Left cardiac atrium (tissue), 4 donors: ENCODE measurements at regions not wholly inside any gene's neighbourhood (a gene's known extent, or its start where the extent isn't known, plus 50 kb on each side); places are given as distances from the start of the nearest gene placed in this dataset.
A peak's percentile ranks its signal among the peaks of the same experiment; 100 is the strongest.
"Not testable (repeated sequence)": the region's sequence is repeated elsewhere in the genome, so short reads cannot be mapped to it uniquely, and the experiment has no call there.

ENCODE experiments used
- ATAC-seq, 2 donors: fragments of 200-7000 bp; cut with Tn5 transposase; one replicate each; pipeline ENCODE4 v1.9.1; 2020; ENCODE audit warnings: mild to moderate bottlenecking in 2 of 2, moderate library complexity in 2 of 2
- DNase-seq: peaks from one replicate; pipeline ENCODE4 v3.0.0-alpha.2; 2020
- intact Hi-C, 2 donors: fragments of 100-400 bp; cut with DNase I; formaldehyde crosslinking; loops; one replicate each; pipeline versions ENCODE4 v1.14.1 to v1.15.1; 2022 to 2023
- donor health status: DM: no; HTN: yes; CAD: no.
- donor health status: DM: no; HTN: yes; CAD: no; lungs with severe emphysema.
- donor health status: DM: yes; HTN: yes; CAD: no.
- donor health status: Dilated cardiomyopathy.

GRCh38 chr6:140561701-140562100 is 1187.3 kb upstream of the CITED2 start:
- intact Hi-C loops, result no loop called here
- no peak for ATAC-seq

GRCh38 chr6:140560671-140561070 is 1186.2 kb upstream of the CITED2 start:
- DNase-seq (no peak), ATAC-seq (no peak)
- intact Hi-C loops, result no loop called here

More at GRCh38 chr6:140561701-140562100, 1187.3 kb upstream of the CITED2 start:
- DNase-seq, result no peak

- intact Hi-C loops, result no loop called here
- DNase-seq (no peak), ATAC-seq (no peak)
Measured at GRCh38 chr6:140559458-140559857, 1185.0 kb upstream of the CITED2 start.

GRCh38 chr6:140554421-140554820 is 1180.0 kb upstream of the CITED2 start:
- no peak for DNase-seq
- intact Hi-C loops, result no loop called here
- no peak for ATAC-seq

GRCh38 chr6:140548366-140548765 is 1173.9 kb upstream of the CITED2 start:
- intact Hi-C loops, result no loop called here
- peak in 1 of 2 donors; percentile 37 for ATAC-seq
- no peak for DNase-seq

- ATAC-seq (no peak), DNase-seq (no peak)
- intact Hi-C loops, result no loop called here
Measured at GRCh38 chr6:140546640-140547039, 1172.2 kb upstream of the CITED2 start.

GRCh38 chr6:140544431-140544830 is 1170.0 kb upstream of the CITED2 start:
- ATAC-seq, result no peak
- intact Hi-C loops, result no loop called here

GRCh38 chr6:140542863-140543262 is 1168.4 kb upstream of the CITED2 start:
- DNase-seq (no peak), ATAC-seq (no peak)
- intact Hi-C loops, result no loop called here

More at GRCh38 chr6:140544431-140544830, 1170.0 kb upstream of the CITED2 start:
- DNase-seq, result no peak

GRCh38 chr6:140541288-140541687 is 1166.8 kb upstream of the CITED2 start:
- ATAC-seq (no peak), DNase-seq (no peak)
- intact Hi-C loops, result no loop called here

- intact Hi-C loops, result no loop called here
Measured at GRCh38 chr6:140540743-140541142, 1166.3 kb upstream of the CITED2 start.

GRCh38 chr6:140538926-140539325 is 1164.5 kb upstream of the CITED2 start:
- ATAC-seq (no peak), DNase-seq (no peak)
- intact Hi-C loops, result no loop called here

More at GRCh38 chr6:140540743-140541142, 1166.3 kb upstream of the CITED2 start:
- no peak for ATAC-seq
- DNase-seq, result no peak

GRCh38 chr6:140537834-140538705 is 1163.6 kb upstream of the CITED2 start:
- intact Hi-C loops, result no loop called here
- ATAC-seq, result peak; percentile 87 to 99
- no peak for DNase-seq

- no peak for DNase-seq
- ATAC-seq, result peak in 1 of 2 donors; percentile 57
- intact Hi-C loops, result no loop called here
Measured at GRCh38 chr6:140537211-140537610, 1162.8 kb upstream of the CITED2 start.

- DNase-seq, result no peak
- no peak for ATAC-seq
- intact Hi-C loops, result no loop called here
Measured at GRCh38 chr6:140535511-140535910, 1161.1 kb upstream of the CITED2 start.

- DNase-seq (no peak), ATAC-seq (no peak)
- intact Hi-C loops, result no loop called here
Measured at GRCh38 chr6:140533526-140533925, 1159.1 kb upstream of the CITED2 start.

GRCh38 chr6:140504776-140505175 is 1130.3 kb upstream of the CITED2 start:
- no peak for ATAC-seq

GRCh38 chr6:140500849-140501248 is 1126.4 kb upstream of the CITED2 start:
- DNase-seq, result no peak
- intact Hi-C loops, result no loop called here
- ATAC-seq, result no peak

More at GRCh38 chr6:140504776-140505175, 1130.3 kb upstream of the CITED2 start:
- intact Hi-C loops, result no loop called here
- no peak for DNase-seq

- no peak for DNase-seq
- intact Hi-C loops, result no loop called here
- no peak for ATAC-seq
Measured at GRCh38 chr6:140499607-140500006, 1125.2 kb upstream of the CITED2 start.

- intact Hi-C loops, result no loop called here
- ATAC-seq (no peak), DNase-seq (no peak)
Measured at GRCh38 chr6:140494321-140495108, 1120.1 kb upstream of the CITED2 start.

GRCh38 chr6:140493470-140493869 is 1119.0 kb upstream of the CITED2 start:
- ATAC-seq, DNase-seq, intact Hi-C loops: not testable (repeated sequence)
